COLO668 (cell line): ENCODE measurements at regions not wholly inside any gene's neighbourhood (a gene's known extent, or its start where the extent isn't known, plus 50 kb on each side); places are given as distances from the start of the nearest gene placed in this dataset.

ENCODE experiments used
- DNase-seq: peaks from one replicate; lab custom pipeline; 2025; ENCODE audit not compliant: unreplicated experiment; lab: John Stamatoyannopoulos, UW

DNA sequence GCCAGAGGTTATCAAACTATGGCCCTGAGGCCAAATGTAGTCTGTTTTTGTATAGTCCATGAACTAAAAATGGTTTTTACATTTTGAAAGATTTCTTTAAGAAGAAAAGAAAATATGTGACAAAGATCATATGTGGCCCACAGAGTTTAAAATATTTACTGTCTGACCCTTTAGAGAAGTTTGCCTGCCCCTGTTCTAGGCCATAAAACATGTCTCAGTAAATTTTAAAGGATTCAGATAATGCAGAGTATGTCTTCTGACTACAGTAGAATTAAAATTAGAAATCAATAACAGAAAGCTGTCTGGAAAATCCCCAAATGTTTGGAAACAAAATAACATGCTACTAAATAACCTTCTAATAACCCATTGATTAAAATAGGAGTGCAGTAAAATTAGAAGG, 86.3 kb downstream of the KCNRG start:
- DNase-seq: no peak

DNA sequence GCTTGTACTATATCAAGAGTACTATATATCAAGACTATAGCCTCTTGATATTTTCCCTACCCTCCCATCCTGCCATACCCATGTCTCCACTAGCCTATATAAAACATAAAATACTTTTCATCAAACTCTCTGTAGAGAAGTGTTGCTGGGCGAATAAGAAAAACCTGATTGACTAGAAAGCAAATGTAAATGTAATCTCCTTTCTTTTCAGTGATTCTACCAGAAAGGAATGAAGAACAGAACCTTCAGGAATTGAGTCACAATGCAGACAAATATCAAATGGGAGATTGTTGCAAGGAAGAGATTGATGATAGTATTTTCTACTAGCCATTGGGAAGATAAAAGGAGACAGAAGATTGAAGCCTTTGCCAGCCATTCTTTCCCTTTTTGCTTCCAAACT, 89.2 kb downstream of the KCNRG start:
- DNase-seq: no peak

DNA sequence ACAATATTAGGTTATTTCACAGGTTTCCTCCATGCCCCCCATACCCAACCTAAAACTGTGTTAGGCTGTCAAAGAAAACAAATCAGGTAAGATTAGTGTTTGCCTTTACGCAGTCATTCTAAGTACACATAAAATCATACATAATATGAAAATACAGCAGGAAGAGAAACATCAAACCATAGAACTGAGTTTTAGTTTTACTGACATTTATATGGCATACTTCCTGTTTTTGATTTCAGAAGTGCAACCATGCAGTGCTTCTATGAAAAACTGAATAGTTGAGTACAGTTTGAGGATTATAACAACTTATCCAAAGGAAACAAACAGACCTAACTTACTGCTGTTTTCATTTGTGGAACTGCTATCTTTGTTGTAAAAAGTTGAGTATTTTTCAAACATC, 91.3 kb downstream of the KCNRG start:
- DNase-seq: no peak

DNA sequence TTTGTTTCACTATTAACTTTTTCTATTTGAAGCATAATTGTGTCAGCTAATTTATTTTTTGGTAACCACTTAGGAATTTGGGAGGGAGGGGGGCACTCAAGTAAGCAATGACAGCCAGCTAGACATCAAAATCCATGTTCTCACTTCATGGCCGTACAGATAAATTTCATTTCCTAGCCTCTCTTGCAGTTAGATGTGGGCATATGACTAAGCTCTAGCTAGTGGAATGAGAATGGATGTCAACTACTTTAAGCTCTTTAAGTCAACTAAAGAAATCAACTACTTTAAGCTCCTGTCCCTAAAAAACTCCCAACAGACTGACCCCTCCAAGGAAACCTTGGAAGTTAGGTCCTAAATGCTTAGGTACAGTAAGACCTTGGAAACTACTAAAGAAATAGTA, 92.0 kb downstream of the KCNRG start:
- no peak for DNase-seq

DNA sequence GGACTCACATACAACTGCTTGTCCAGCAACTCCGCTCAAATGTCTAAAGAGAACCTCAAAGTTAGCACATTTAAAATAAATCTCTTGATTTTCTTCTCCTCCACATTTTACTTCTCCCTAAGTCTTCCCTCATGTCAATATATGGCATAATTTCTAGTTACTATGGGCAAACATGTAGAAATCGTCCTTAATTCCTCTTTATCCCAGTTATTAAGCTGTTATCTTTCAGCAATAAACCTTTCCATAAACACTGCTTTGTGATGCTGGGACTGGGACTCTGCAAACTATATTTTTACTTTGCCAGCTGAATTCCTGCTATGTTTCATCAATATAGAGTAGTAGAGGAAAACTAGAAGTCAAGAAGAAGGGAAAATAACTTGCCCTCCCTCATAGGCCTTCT, 99.7 kb downstream of the KCNRG start:
- DNase-seq: no peak

DNA sequence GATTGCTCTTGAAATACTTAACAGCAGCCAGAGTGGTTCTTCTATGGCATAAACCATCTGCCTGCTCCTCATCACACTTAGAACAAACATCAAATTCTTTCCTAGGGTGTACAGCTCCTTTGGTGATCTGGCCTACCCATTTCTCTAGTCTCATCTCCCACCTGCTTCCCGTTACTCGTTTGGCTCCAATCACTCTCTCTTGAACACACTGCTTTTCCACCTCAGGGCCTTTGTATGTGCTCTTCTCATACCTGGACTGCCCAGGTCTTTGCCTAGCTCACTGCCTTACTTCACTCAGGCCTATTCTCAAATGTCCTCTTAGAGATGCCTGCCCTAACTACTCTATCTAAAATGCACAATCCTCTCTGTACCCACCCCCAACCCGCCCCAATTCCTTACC, 100.5 kb downstream of the KCNRG start:
- DNase-seq: no peak

DNA sequence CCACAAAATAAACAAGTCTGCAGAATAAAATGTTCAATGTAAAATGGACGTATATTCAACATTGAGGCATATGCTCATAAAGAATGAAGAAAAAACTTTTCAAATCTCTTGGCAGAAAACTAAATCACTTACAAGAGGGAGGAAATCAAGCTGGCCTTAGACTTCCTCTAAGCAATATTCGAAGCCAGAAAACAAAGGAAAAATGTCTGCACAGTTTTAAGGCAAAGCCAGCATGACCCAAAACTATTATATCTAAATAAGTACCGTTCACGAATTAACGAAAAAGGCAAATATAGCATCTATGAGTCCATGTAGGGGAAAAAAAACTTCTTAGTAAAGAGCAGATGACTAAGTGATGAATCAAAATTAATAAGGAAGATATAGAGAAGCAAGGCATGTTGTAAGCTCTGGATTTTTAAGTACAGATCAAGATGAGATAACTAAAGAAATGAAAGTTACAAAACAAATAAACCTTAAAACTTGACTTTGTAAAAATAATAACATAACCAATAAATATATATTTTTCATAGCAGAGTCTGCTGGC, 101.3 kb downstream of the KCNRG start:
- no peak for DNase-seq

DNA sequence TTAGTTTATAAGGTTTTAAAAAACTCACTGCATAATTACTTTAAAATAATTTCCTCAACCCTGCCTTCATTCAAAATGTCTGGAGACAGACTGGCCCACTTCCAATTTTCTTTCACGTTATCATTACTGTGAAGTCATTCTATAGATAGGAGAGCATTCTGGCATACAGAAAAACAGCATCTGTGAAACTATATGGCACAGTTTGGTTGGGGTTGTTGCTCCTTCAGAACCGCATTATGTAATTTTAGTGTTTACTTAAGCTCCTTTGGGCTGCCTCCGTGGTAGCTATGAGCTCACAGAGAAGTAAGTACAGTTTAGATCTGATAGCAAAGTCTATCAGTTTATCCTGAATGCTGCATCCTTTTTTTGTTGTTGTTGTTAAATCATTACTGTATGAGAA, 104.3 kb downstream of the KCNRG start:
- DNase-seq: no peak

DNA sequence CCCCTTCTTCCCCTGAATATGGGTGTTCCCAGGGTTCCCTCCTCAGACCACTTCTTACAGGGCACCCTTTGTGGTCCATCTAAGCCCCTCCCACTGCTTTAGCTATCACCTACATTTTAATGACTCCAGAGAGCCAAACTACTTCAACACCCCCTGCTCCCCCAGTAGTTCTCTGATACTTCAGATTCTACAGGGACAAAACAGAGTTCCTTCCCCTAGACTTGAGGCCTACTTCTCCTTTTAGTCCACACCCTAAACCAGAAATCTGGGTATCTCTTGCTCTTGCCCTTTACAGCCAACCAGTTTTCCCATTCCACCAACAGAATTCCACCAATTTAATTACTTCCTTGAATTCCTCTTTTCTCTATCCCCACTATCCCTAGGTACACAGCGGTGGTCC, 107.2 kb downstream of the KCNRG start:
- DNase-seq: no peak

DNA sequence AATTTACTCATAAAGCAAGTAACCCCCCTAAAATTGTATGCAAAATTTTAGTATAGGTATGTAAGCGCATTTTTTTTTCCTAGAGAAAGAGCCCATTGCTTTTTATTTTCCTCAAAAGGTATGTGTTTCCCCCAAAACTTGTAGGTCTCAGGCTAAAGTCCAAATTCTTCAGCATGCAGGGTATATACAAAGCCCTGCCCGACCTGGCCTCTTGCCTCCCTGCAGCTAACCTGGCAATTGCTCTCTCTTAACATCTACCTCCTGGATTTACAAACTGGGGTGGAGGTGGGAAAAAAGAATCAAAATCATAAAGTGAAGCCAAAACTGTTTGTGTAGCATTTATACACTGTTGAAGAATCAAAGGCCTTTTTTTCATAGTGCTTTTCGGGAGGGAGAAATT, 107.8 kb downstream of the KCNRG start:
- DNase-seq: no peak

DNA sequence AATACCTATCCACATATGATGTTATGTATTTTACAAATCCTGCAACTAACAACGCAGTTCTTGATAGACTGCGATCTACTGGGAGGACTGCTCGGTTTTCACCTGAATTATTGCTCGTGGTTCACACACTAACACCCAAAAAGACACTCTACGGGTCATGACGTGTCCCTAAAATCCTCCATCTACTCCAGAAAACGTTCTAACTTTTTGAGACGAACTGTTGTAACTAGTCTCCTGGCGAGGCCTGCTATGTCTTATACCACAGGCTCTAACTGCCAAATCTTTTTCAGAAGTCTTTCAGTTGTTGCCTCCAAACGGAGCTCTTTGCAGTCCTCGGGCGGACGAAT, 108.2 kb downstream of the KCNRG start:
- no peak for DNase-seq

DNA sequence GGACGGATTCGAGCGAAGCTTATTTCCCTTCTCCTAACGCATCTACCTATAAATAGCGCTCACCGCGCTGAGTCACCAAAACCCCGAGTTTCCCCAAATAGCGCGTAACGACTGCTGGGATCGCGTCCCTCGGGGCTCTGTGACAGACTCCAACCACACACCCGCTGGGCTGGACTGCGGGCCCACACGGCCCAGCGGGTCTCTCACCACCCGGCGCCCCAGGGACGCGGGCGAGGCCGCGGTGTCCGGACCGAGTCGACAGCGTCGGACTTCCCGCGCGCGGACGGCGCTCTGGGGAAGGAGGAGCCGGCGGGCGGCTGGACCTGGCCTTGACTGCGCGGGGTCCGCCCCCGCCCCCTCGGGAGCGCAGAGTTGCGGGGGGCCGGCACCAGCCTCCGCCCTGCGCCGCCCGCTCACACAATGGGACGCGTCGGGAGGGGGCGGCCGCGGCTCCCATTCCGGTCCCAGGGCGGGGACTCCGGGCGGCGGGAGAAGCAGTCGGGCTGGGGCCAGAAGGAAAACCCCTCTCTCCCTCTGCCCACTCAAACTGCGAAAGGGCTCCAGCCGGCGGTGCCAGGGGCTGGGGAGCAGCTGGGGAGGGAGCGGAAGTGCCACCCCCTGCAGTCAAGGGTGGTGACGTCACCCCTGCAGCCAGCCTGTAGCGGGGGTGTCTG, 108.8 kb downstream of the KCNRG start:
- DNase-seq: peak; percentile 99

DNA sequence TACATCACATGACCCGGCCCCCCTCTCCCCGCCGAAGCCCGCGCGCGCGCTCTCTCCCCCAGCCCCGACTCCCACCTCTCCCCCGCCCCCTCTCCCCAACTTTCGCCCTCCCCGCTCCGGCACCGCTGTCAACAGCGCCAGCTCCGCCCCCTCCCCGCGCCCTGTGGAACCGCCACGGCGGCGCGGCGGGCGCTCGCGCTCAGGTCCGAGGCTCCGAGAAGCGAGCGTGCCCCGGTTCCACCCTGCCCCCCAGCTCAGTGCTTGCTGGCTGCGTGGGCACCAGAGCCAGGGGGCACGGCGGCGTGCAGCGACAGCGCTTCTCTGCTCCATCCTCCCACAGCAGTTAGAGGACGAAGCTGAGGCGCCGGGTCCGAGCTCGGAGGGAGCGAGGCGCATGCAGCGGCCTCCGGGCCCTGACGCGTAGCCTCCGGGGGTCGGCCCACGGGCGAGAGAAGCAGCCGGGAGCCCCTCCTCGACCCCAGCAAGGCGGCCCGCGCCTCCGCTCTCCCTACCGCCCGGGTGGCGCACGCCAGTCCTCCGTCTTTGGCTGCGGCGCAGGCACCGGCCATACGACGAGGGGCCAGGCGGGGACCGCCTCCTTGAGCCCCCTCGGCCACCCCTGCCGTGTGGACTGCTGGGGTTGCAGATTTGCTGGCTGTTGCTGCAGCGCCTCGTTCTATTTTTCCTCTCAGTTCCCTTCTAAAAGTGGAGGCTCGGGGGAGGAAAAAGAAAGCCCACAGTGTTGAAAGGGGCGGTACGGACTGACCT, 109.5 kb downstream of the KCNRG start:
- DNase-seq: peak; percentile 99

DNA sequence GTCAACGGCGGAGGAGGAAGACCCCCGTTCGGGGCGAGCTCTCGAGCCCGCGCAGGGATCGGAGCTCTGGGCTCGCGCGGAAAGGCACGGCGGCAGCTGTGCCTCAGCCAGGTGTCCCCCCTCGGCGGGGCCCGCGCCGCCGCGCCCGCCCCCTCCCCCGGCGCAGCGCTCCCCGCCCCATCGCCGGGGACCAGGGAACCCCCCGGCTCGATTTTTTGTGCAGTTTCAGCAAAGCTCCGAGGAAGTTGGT, 110.0 kb downstream of the KCNRG start:
- peak; percentile 95 for DNase-seq

DNA sequence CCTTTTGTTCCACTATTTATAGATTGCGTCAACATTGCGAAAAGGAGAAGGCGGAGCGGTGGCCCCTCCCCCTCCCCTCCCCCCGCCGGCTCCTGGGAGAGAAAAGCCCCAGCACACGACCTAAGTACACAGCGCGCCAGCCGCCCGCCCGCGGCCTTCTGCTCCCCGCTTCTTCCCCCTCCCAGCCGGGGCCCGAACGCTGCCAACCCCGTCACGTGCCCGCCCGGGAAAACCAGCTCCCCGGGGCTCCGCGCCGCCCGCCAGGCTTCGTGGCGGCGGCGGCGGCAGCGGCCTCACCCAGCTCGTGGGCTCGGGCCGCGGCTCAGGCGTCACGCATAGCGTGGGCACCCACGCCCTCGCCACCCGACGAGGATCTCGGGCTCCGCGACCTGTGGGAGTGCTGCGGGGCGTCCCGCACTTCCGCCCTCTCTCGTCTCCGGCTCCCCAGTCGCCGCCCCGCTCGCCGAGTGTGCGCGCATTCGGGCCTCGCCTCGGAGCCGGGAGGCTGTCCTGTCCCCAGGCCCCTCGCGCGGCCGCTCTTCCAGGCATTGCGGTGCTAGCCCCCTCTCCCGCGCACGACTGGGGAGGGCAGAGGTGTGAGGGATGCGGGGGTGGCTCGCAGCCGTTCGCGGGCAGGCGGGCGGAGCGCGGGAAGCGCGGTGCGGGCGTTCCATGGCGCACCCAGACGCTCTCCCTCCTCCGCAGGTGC, 110.5 kb downstream of the KCNRG start:
- peak; percentile 99 for DNase-seq

DNA sequence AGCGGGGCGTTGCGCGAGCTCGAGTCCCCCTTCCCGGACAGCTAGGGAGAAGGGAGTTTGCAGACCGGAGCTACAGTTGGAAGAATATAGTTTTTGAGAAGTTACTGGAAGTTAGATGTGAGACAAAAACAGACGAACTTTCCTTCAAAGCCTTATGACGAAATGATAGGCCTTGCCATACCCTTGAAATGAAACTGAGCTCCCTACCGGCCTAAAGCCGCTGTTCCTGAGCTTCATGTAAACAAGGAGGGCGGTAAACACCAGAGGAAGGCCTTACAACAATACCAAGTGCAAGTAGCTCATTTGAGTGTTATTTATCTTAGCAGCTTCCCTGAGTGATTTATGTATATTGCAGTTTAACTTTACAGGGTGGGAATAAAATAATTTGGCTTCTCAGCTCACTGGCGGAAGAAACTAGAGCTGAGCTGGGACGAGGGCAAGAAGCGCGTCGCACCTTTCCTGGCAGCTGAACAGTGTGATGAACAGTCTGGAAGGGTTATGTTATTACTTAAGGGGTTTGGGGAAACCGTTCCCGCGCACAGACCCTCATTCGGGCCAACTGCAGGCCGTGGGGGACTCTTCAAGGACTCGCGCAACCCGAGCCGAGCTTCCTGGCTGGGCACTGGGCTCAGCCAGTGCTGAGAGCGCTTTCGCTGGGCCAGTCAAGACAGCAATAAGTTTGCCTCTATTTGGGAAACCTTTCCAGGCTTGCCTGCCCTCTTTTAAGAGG, 111.2 kb downstream of the KCNRG start:
- peak; percentile 81 for DNase-seq

DNA sequence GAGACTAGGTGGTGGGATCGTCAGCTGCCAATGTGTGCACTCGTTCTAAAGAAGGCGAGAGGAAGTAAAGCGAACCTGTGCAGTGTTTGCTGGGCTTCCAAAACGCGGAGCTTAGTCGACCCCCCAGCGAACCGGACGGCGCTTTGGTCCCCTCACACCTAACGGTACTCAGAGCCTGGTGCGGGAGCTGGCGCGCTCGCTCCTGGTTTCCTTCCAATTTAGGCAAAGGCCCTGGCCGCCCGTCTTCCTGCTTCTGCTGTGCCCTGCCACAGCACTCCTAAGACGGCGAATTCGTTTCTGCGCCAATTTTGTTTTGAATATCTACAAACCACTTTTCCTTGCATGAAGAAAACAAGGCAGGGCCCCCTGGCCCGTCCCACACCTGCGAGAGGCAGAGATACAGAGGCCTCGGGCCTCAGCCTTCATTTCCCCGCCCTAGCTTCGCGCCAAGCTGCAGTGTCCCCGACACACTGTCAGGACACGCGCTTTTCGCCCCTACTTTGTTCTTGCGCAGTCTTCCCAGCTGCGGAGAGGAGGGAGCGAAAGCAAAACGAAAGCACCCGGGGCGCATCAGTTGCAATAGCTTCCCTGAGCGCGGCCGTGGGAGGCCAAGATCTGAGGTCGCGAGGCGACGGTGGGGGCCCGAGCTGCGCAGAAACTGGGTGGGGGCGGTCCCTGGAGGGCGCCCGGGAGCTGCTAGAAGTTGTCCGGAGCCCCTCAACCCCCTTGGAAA, 111.9 kb downstream of the KCNRG start:
- no peak for DNase-seq

DNA sequence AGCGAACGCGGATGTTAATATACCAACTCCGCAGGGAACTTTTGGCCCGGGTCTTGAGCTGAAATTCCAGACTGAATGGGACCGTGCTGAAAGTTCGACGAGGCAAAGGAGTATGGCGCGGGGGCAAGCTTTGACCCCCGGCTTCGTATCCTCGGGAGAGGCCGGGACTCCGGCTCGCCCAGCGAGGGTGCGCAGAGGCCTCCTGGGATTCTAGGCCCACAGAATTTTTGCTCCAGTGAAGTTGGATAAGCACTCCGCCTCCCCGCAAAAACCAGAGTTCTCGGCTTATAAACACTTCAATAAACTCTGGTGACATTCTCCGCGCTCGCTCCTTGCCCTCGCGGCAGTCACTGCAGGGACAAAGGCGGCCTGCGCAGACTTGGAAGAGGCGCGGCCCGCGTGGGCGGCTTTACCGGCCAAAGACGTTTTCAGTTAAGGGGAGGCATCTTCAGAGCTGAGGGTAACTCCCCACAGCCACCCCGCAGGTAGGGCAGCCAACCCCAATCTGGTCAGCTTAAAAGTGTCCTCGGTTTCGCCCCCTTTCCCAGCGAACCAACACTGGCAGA, 112.6 kb downstream of the KCNRG start:
- DNase-seq: no peak

DNA sequence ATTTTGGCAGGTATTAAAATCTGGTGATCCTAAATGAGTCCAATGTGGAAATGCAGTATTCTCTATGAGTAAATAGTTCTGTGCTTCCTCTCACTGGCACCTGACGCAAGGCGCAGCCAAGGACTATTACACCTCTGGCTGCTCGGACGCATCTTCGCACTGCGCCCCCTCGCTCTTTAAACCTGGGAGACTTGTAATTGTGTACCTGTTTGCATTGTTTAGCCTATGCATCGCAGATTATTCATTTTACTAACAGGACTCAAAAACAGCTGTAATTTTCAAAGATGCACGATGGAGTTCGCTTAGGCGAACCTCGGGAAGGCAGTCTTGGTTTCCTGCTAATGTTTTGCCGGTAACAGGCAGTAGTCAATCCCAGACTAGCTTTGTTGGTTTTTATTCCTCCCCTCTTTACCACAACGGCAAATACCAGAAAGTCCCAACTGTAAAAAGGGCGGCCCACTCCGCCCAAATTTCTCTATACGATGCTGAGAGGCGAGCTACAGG, 113.2 kb downstream of the KCNRG start:
- no peak for DNase-seq

DNA sequence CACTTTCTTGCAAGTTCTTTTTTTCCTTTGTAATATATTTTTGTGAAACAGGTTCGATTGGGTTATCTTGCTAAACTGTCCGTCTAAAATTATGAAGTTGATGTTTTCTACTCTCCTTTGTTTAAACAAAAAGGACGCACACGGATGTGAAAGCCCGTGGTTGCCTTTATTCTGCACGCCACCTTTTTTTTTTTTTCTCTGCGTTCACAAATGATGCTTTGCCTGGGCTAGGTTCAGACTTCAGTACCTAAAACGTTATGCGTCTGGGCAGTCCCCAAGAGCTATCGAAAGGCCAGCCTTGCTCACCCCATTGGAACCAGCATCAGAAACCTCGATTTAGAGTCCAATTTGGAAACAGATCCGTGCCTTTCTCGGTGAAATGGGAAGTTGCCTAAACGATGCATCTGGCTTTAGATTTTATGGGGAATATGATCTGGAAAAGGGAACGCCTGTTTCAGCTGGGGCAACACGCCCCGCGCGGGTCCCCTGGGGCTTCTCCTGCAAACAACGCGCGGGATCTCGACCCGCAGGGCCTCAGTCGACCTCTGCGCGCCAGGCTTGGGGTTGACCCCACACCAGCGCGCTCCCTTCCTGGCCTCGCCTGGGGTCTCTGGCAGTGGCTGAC, 113.9 kb downstream of the KCNRG start:
- no peak for DNase-seq
